ENCODE measurements at regions not wholly inside any gene's neighbourhood (a gene's known extent, or its start where the extent isn't known, plus 50 kb on each side); places are given as distances from the start of the nearest gene placed in this dataset.
"Not testable (repeated sequence)": the region's sequence is repeated elsewhere in the genome, so short reads cannot be mapped to it uniquely, and the experiment has no call there.

DNA sequence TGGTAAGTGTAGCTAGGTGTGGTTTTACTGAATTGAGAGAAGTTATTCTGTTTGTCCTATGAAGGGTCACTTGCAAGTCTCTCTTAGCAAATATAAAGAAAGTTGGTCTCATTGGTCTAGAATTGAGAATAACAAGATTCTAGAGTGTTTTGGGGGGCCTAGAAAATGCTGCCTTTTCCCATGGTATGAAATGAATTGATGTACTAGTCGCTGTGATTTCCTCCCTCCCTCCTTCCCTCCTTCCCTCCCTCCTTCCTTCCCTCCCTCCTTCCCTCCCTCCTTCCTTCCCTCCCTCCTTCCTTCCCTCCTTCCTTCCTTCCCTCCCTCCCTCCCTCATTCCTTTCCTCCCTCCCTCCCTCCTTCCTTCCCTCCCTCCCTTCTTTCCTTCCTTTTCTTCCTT lies 166.7 kb upstream of the RGS6 start:
- H3K27me3 ChIP-seq (ENCODE audit: control insufficient read depth in 4 of 4, insufficient read depth in 4 of 4, low read length in 3 of 4), result no peaks in the 10 kb centered on the region
- H3K4me3 ChIP-seq (ENCODE audit: low read depth in 1 of 3, low read length in 3 of 3), result no peak overlapping the region
- no peak overlapping the region for H3K27ac ChIP-seq (ENCODE audit: low read depth in 1 of 2, low read length in 2 of 2)
- TF ChIP-seq FOXA1 (IDR thresholded peaks at IDR 0.05) (no peak), HNF4A (conservative IDR thresholded peaks at IDR 0.05) (no peak), YY1 (IDR thresholded peaks at IDR 0.05) (no peak), JUND (IDR thresholded peaks at IDR 0.05) (no peak), EGR1 (IDR thresholded peaks at IDR 0.05; ENCODE audit: low read depth in 2 of 2) (no peak), GABPA (IDR thresholded peaks at IDR 0.05 in 1 of 2, conservative IDR thresholded peaks at IDR 0.05 in 1 of 2) (no peak), FOXA2 (IDR thresholded peaks at IDR 0.05) (no peak), RAD21 (IDR thresholded peaks at IDR 0.05) (no peak), SP1 (IDR thresholded peaks at IDR 0.05) (no peak)
- TF ChIP-seq, protein P1, sequence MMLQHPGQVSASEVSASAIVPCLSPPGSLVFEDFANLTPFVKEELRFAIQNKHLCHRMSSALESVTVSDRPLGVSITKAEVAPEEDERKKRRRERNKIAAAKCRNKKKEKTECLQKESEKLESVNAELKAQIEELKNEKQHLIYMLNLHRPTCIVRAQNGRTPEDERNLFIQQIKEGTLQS (IDR thresholded peaks at IDR 0.05), result no peak
- H3K4me1 ChIP-seq (ENCODE audit: control insufficient read depth in 4 of 4, insufficient read depth in 4 of 4, low read length in 3 of 4), result peaks cover 0 to 7% (median 0%) of the 10 kb centered on the region in 4 donors
- DNase-seq (ENCODE audit: low spot score), result no peak
- H3K9ac ChIP-seq (ENCODE audit: low read depth in 1 of 2, low read length in 2 of 2), result no peak overlapping the region
- no peaks in the 10 kb centered on the region for H3K36me3 ChIP-seq (ENCODE audit: control insufficient read depth in 4 of 4, insufficient read depth in 3 of 4, low read depth in 1 of 4, low read length in 3 of 4)
- WGBS, result 78% methylated on average over 1 of the region's 1 CpG
- H3K9me3 ChIP-seq (ENCODE audit: control insufficient read depth in 4 of 4, low read length in 3 of 4), result peaks cover 0 to 3% (median 0%) of the 10 kb centered on the region in 4 donors

DNA sequence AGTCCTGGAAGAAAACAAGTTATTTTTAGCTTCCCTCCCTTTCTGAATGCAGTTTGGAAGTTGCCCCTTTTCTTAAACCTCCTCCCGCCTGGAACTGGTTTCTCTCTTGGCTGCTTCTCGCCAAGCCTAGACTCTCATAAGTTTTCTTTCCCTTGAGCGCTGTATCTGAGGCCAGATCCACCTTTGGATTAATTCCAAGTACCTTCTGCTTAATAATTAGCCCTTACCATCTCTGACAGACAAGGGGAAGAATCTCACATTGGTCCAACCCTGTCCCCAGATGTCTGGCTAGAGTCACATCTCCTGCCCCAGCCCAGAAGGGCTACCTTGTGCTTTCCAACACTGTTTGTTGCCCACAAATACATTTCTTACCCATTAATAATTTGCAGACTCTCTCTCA lies 161.8 kb upstream of the RGS6 start:
- H3K27me3 ChIP-seq (ENCODE audit: control insufficient read depth in 4 of 4, insufficient read depth in 4 of 4, low read length in 3 of 4), result no peaks in the 10 kb centered on the region
- no peak overlapping the region for H3K4me3 ChIP-seq (ENCODE audit: low read depth in 1 of 3, low read length in 3 of 3)
- no peak for TF ChIP-seq JUND (IDR thresholded peaks at IDR 0.05)
- TF ChIP-seq, protein P2, sequence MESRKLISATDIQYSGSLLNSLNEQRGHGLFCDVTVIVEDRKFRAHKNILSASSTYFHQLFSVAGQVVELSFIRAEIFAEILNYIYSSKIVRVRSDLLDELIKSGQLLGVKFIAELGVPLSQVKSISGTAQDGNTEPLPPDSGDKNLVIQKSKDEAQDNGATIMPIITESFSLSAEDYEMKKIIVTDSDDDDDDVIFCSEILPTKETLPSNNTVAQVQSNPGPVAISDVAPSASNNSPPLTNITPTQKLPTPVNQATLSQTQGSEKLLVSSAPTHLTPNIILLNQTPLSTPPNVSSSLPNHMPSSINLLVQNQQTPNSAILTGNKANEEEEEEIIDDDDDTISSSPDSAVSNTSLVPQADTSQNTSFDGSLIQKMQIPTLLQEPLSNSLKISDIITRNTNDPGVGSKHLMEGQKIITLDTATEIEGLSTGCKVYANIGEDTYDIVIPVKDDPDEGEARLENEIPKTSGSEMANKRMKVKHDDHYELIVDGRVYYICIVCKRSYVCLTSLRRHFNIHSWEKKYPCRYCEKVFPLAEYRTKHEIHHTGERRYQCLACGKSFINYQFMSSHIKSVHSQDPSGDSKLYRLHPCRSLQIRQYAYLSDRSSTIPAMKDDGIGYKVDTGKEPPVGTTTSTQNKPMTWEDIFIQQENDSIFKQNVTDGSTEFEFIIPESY (IDR thresholded peaks at IDR 0.05), result no peak
- TF ChIP-seq NR2F2 (IDR thresholded peaks at IDR 0.05), result no peak
- DNase-seq (ENCODE audit: low spot score), result no peak
- no peaks in the 10 kb centered on the region for H3K4me1 ChIP-seq (ENCODE audit: control insufficient read depth in 4 of 4, insufficient read depth in 4 of 4, low read length in 3 of 4)
- WGBS, result 90% methylated on average over 3 of the region's 3 CpGs
- no peaks in the 10 kb centered on the region for H3K9me3 ChIP-seq (ENCODE audit: control insufficient read depth in 4 of 4, low read length in 3 of 4)
- no peak overlapping the region for H3K27ac ChIP-seq (ENCODE audit: low read depth in 1 of 2, low read length in 2 of 2)
- no peaks in the 10 kb centered on the region for H3K36me3 ChIP-seq (ENCODE audit: control insufficient read depth in 4 of 4, insufficient read depth in 3 of 4, low read depth in 1 of 4, low read length in 3 of 4)
- no peak overlapping the region for H3K9ac ChIP-seq (ENCODE audit: low read depth in 1 of 2, low read length in 2 of 2)

DNA sequence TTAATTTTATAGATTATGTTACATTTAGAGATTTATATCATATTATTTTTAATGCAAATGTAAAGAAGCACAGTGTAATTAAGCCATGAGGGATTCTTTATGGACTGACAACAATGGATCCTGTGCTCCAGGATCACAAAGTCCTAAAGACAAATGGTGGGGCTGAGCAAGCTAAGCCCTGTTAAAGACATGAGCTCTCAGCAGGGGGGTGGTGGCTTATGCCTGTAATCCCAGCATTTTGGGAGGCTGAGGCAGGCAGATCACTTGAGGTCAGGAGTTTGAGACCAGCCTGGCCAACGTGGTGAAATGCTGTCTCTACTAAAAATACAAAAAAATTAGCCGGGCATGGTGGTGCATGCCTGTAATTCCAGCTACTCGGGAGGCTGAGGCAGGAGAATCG lies 160.8 kb upstream of the RGS6 start:
- not testable (repeated sequence) for DNase-seq (ENCODE audit: low spot score); H3K27ac ChIP-seq (ENCODE audit: low read depth in 1 of 2, low read length in 2 of 2); H3K9ac ChIP-seq (ENCODE audit: low read depth in 1 of 2, low read length in 2 of 2); H3K4me3 ChIP-seq (ENCODE audit: low read depth in 1 of 3, low read length in 3 of 3); H3K27me3 ChIP-seq (ENCODE audit: control insufficient read depth in 4 of 4, insufficient read depth in 4 of 4, low read length in 3 of 4); H3K4me1 ChIP-seq (ENCODE audit: control insufficient read depth in 4 of 4, insufficient read depth in 4 of 4, low read length in 3 of 4); H3K36me3 ChIP-seq (ENCODE audit: control insufficient read depth in 4 of 4, insufficient read depth in 3 of 4, low read depth in 1 of 4, low read length in 3 of 4); H3K9me3 ChIP-seq (ENCODE audit: control insufficient read depth in 4 of 4, low read length in 3 of 4)
- 85% methylated on average over 4 of the region's 4 CpGs for WGBS

DNA sequence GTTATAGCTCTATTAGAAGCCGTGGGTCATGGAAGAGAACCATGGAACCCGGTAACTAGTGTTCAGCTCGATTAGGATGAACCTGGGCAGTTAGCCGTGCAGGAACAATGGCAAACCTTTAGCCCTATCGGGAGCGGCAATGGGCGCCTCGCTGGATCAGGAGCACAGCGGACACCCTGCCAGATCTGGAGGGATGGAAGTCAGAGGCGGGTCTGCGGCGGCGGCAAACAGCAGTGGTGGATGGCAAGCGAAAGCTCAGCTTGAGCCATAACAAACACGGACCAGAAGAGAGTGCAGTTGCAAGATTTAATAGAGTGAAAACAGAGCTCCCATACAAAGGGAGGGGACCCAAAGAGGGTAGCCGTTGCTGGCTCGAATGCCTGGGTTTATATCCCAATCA lies 160.2 kb upstream of the RGS6 start:
- not testable (repeated sequence) for H3K4me3 ChIP-seq (ENCODE audit: low read depth in 1 of 3, low read length in 3 of 3); H3K9me3 ChIP-seq (ENCODE audit: control insufficient read depth in 4 of 4, low read length in 3 of 4); H3K27ac ChIP-seq (ENCODE audit: low read depth in 1 of 2, low read length in 2 of 2); H3K27me3 ChIP-seq (ENCODE audit: control insufficient read depth in 4 of 4, insufficient read depth in 4 of 4, low read length in 3 of 4); H3K36me3 ChIP-seq (ENCODE audit: control insufficient read depth in 4 of 4, insufficient read depth in 3 of 4, low read depth in 1 of 4, low read length in 3 of 4); DNase-seq (ENCODE audit: low spot score); H3K9ac ChIP-seq (ENCODE audit: low read depth in 1 of 2, low read length in 2 of 2); H3K4me1 ChIP-seq (ENCODE audit: control insufficient read depth in 4 of 4, insufficient read depth in 4 of 4, low read length in 3 of 4)
- WGBS, result 89% methylated on average over 17 of the region's 17 CpGs
